Embryonic facial prominence (tissue), 1 donor: ENCODE measurements at regions not wholly inside any gene's neighbourhood (a gene's known extent, or its start where the extent isn't known, plus 50 kb on each side); places are given as distances from the start of the nearest gene placed in this dataset.

ENCODE experiments used
- DNase-seq: peaks from one replicate; pipeline ENCODE4 v3.0.0-alpha.2; 2016; ENCODE audit errors: extremely low spot score

GRCh38 chr9:85155352-85155751, 485.8 kb downstream of the NTRK2 start:
- peak; percentile 93 for DNase-seq

- no peak for DNase-seq
Observed at GRCh38 chr9:85151741-85152140, 482.2 kb downstream of the NTRK2 start.

- no peak for DNase-seq
Observed at GRCh38 chr9:85151162-85151561, 481.6 kb downstream of the NTRK2 start.

GRCh38 chr9:85147046-85147640, 477.6 kb downstream of the NTRK2 start:
- no peak for DNase-seq

GRCh38 chr9:85142968-85143367, 473.4 kb downstream of the NTRK2 start:
- no peak for DNase-seq

- no peak for DNase-seq
Observed at GRCh38 chr9:85142496-85142911, 473.0 kb downstream of the NTRK2 start.

GRCh38 chr9:85137696-85138095, 468.2 kb downstream of the NTRK2 start:
- no peak for DNase-seq

- DNase-seq: no peak
Observed at GRCh38 chr9:85136987-85137386, 467.5 kb downstream of the NTRK2 start.

GRCh38 chr9:85136507-85136906, 467.0 kb downstream of the NTRK2 start:
- no peak for DNase-seq

GRCh38 chr9:85130764-85131163, 461.2 kb downstream of the NTRK2 start:
- no peak for DNase-seq

- no peak for DNase-seq
Observed at GRCh38 chr9:85130260-85130659, 460.7 kb downstream of the NTRK2 start.

GRCh38 chr9:85129514-85129913, 460.0 kb downstream of the NTRK2 start:
- DNase-seq: no peak

- DNase-seq: no peak
Observed at GRCh38 chr9:85118990-85119755, 449.6 kb downstream of the NTRK2 start.

- no peak for DNase-seq
Observed at GRCh38 chr9:85117831-85118230, 448.3 kb downstream of the NTRK2 start.

GRCh38 chr9:85115473-85115872, 445.9 kb downstream of the NTRK2 start:
- no peak for DNase-seq

- DNase-seq: no peak
Observed at GRCh38 chr9:85114799-85115198, 445.3 kb downstream of the NTRK2 start.

- DNase-seq: no peak
Observed at GRCh38 chr9:85112933-85113418, 443.4 kb downstream of the NTRK2 start.

- DNase-seq: no peak
Observed at GRCh38 chr9:85112391-85112790, 442.9 kb downstream of the NTRK2 start.

- DNase-seq: no peak
Observed at GRCh38 chr9:85108746-85109145, 439.2 kb downstream of the NTRK2 start.

- DNase-seq: no peak
Observed at GRCh38 chr9:85108229-85108628, 438.7 kb downstream of the NTRK2 start.

- no peak for DNase-seq
Observed at GRCh38 chr9:85089188-85089969, 419.9 kb downstream of the NTRK2 start.

- no peak for DNase-seq
Observed at GRCh38 chr9:85081963-85082362, 412.4 kb downstream of the NTRK2 start.

GRCh38 chr9:85079349-85079748, 409.8 kb downstream of the NTRK2 start:
- no peak for DNase-seq
